H1 (cell line): ENCODE measurements at regions not wholly inside any gene's neighbourhood (a gene's known extent, or its start where the extent isn't known, plus 50 kb on each side); places are given as distances from the start of the nearest gene placed in this dataset.

Experiments
- CEBPB ChIP-seq: IDR thresholded peaks from 2 replicates; pipeline ENCODE4 v1.6.1; 2012; ENCODE audit warnings: low read depth, low read length
- JUND ChIP-seq: IDR thresholded peaks from 2 replicates; pipeline ENCODE4 v1.6.1; 2011; ENCODE audit warnings: mild to moderate bottlenecking, improper control_type of control experiment, low read length
- MAFK ChIP-seq: IDR thresholded peaks from 2 replicates; pipeline ENCODE4 v1.6.1; 2012; ENCODE audit warnings: low read depth, mild to moderate bottlenecking, improper control_type of control experiment, low read length
- TCF12 ChIP-seq: IDR thresholded peaks from 2 replicates; pipeline ENCODE4 v1.6.1; 2011; ENCODE audit warnings: low read depth, mild to moderate bottlenecking, low read length
- YY1 ChIP-seq: IDR thresholded peaks from 2 replicates; pipeline ENCODE4 v1.6.1; 2011; ENCODE audit warnings: low read depth, mild to moderate bottlenecking, low read length
- ZNF274 ChIP-seq: IDR thresholded peaks from 2 replicates; pipeline ENCODE4 v1.7.0; 2012; ENCODE audit warnings: low read length, borderline replicate concordance; ENCODE audit errors: extremely low read depth
- TF ChIP-seq, protein P1 (sequence below): IDR thresholded peaks from 2 replicates; pipeline ENCODE4 v1.6.1; 2012; ENCODE audit warnings: inconsistent platforms
- TF ChIP-seq, protein P2 (sequence below): IDR thresholded peaks from 2 replicates; pipeline ENCODE4 v1.6.1; 2011; ENCODE audit warnings: low read depth, mild to moderate bottlenecking, low read length; ENCODE audit not compliant: insufficient read depth
- TF ChIP-seq, protein P3 (sequence below): IDR thresholded peaks from 2 replicates; pipeline ENCODE4 v1.6.1; 2012; ENCODE audit warnings: inconsistent platforms

GRCh38 chr3:161851941-161852566 lies 355.4 kb downstream of the OTOL1 start (continued):
- no peak for TF ChIP-seq ZNF274
- TF ChIP-seq CEBPB = no peak
- TF ChIP-seq, protein P1, sequence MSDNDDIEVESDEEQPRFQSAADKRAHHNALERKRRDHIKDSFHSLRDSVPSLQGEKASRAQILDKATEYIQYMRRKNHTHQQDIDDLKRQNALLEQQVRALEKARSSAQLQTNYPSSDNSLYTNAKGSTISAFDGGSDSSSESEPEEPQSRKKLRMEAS = peak; percentile 46; the same call in 1 of the 2 replicates
- TF ChIP-seq, protein P2, sequence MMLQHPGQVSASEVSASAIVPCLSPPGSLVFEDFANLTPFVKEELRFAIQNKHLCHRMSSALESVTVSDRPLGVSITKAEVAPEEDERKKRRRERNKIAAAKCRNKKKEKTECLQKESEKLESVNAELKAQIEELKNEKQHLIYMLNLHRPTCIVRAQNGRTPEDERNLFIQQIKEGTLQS = no peak
- TF ChIP-seq YY1 = no peak
- no peak for TF ChIP-seq JUND
- no peak for TF ChIP-seq MAFK
- TF ChIP-seq, protein P3, sequence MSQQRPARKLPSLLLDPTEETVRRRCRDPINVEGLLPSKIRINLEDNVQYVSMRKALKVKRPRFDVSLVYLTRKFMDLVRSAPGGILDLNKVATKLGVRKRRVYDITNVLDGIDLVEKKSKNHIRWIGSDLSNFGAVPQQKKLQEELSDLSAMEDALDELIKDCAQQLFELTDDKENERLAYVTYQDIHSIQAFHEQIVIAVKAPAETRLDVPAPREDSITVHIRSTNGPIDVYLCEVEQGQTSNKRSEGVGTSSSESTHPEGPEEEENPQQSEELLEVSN = no peak
- no peak for TF ChIP-seq TCF12
